Mesothelial cell of epicardium (in vitro differentiated cells): ENCODE measurements at regions not wholly inside any gene's neighbourhood (a gene's known extent, or its start where the extent isn't known, plus 50 kb on each side); places are given as distances from the start of the nearest gene placed in this dataset.

Experiments
- DNase-seq, 2 experiments: peaks; one replicate each; pipeline ENCODE4 v3.0.0; 2021; ENCODE audit warnings: low spot score in 2 of 2; ENCODE audit not compliant: unreplicated experiment in 2 of 2
- H3K27ac Mint-ChIP-seq: 2 replicates; pipeline ENCODE4 v1.8.0; 2021; ENCODE audit warnings: mixed read lengths
- H3K27me3 Mint-ChIP-seq: 2 replicates; pipeline ENCODE4 v1.8.0; 2021; ENCODE audit warnings: low read depth, mixed read lengths
- H3K36me3 Mint-ChIP-seq: 2 replicates; pipeline ENCODE4 v1.8.0; 2021; ENCODE audit warnings: mixed read lengths
- H3K4me1 Mint-ChIP-seq: 2 replicates; pipeline ENCODE4 v1.8.0; 2021; ENCODE audit warnings: mixed read lengths
- H3K4me3 Mint-ChIP-seq: 2 replicates; pipeline ENCODE4 v1.8.0; 2021; ENCODE audit warnings: mild to moderate bottlenecking, moderate library complexity, mixed read lengths
- H3K9me3 Mint-ChIP-seq: 2 replicates; pipeline ENCODE4 v1.8.0; 2021; ENCODE audit warnings: mixed read lengths
- CTCF ChIP-seq: fragments of 200-600 bp; sonication (generic); IDR thresholded peaks from one replicate; pipeline ENCODE4 v1.5.0; 2021; ENCODE audit warnings: antibody characterized with exemption; ENCODE audit not compliant: unreplicated experiment

DNA sequence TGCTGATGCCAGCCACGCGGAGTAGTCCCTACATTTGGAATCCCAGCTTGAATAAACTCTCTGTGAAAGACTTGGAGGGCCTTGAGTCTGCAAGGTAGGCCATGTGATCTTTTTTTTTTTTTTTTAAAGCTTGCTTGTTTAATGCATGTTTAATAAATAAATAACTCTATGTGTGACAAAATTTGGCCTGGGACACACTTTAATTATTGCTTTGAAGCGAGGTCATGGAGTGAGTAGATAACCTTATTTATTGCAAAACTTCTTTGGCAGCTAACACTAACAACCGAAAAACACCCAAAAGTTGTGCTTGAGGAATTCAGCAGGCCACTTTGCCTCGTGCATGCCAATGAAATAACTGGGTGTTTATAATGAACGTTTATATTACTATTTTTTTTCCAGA, 382.2 kb downstream of the FLRT2 start:
- H3K27ac Mint-ChIP-seq, result no peak overlapping the region
- no peaks in the 10 kb centered on the region for H3K27me3 Mint-ChIP-seq
- H3K4me1 Mint-ChIP-seq, result no peaks in the 10 kb centered on the region
- H3K9me3 Mint-ChIP-seq, result peaks cover 18% of the 10 kb centered on the region
- no peak for DNase-seq
- H3K4me3 Mint-ChIP-seq, result no peak overlapping the region
- no peak for TF ChIP-seq CTCF
- H3K36me3 Mint-ChIP-seq, result no peaks in the 10 kb centered on the region

- H3K27me3 Mint-ChIP-seq, result no peaks in the 10 kb centered on the region
- no peaks in the 10 kb centered on the region for H3K4me1 Mint-ChIP-seq
- H3K36me3 Mint-ChIP-seq, result no peaks in the 10 kb centered on the region
- peaks cover 13% of the 10 kb centered on the region for H3K9me3 Mint-ChIP-seq
- no peak for TF ChIP-seq CTCF
- no peak overlapping the region for H3K4me3 Mint-ChIP-seq
- no peak overlapping the region for H3K27ac Mint-ChIP-seq
- DNase-seq, result no peak
Observed at GRCh38 chr14:85911044-85911443, 381.1 kb downstream of the FLRT2 start.

- Mint-ChIP-seq H3K27ac (no peak overlapping the region), H3K4me1 (no peaks in the 10 kb centered on the region), H3K27me3 (peaks cover 1% of the 10 kb centered on the region), H3K9me3 (peaks cover 1% of the 10 kb centered on the region), H3K4me3 (no peak overlapping the region), H3K36me3 (no peaks in the 10 kb centered on the region)
- DNase-seq, result no peak
- TF ChIP-seq CTCF, result no peak
Observed at GRCh38 chr14:85909581-85909980, 379.6 kb downstream of the FLRT2 start.

DNA sequence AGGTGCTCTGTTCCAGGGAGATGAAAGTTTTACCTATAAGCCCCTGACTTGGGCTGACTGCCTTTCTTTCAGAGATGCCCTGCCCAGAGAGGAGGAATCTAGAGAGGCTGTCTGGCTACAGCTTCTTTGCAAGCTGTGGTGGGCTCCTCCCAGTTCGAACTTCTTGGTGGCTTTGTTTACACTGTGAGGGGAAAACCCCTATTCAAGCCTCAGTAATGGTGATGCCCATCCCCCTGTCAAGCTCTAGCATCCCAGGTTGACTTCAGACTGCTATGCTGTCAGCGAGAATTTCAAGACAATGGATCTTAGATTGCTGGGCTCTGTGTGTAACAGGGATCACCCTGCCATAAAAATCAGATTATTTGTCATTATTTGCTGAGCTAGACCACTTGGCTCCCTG, 377.6 kb downstream of the FLRT2 start:
- Mint-ChIP-seq H3K9me3 (peaks cover 8% of the 10 kb centered on the region), H3K4me3 (no peak overlapping the region), H3K36me3 (no peaks in the 10 kb centered on the region), H3K27me3 (peaks cover 2% of the 10 kb centered on the region), H3K27ac (no peak overlapping the region), H3K4me1 (no peaks in the 10 kb centered on the region)
- TF ChIP-seq CTCF, result no peak
- DNase-seq, result no peak

DNA sequence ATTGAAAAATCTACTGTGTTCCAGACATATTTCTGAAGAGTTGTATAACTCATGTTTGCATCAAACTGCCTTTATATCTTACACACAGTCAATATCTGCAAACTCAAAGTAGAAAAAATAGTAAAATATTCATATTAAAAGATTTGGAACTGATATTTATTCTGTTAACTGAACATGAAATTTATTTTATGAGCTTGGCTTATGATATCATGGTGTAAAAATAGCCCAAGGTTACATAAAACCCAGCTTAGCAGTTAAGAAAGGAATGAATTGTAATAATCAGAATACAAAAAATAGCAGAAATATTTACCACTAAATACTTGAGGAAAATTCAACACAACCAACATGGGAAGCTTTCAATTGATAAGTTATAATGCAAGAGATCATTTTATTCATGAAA, 367.9 kb downstream of the FLRT2 start:
- DNase-seq, result no peak
- peaks cover 4% of the 10 kb centered on the region for H3K27me3 Mint-ChIP-seq
- H3K9me3 Mint-ChIP-seq, result peaks cover 3% of the 10 kb centered on the region
- TF ChIP-seq CTCF, result no peak
- no peaks in the 10 kb centered on the region for H3K4me1 Mint-ChIP-seq
- no peak overlapping the region for H3K27ac Mint-ChIP-seq
- H3K36me3 Mint-ChIP-seq, result no peaks in the 10 kb centered on the region
- H3K4me3 Mint-ChIP-seq, result no peak overlapping the region

DNA sequence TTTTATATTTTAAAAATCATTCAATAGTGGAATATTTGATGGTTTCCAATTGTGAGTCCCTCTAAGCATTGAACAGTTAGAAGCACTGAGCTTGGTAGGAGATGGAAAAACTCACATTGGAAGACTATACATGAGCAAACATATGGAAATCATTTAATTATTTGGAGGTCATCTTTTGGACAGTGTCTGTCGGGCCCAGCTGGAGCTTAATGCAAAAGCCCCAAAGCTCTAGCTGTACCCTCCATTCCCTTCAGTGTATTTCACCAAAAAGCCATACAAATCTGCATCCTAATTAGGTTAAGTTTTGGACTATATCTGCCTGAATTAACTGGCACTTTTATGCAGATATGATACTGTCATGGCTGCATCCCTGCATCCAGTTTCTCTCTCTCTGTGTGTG, 365.7 kb downstream of the FLRT2 start:
- DNase-seq, result no peak
- TF ChIP-seq CTCF, result no peak
- Mint-ChIP-seq H3K27me3 (peaks cover 4% of the 10 kb centered on the region), H3K9me3 (no peaks in the 10 kb centered on the region), H3K27ac (no peak overlapping the region), H3K36me3 (no peaks in the 10 kb centered on the region), H3K4me3 (no peak overlapping the region), H3K4me1 (no peaks in the 10 kb centered on the region)
